UCSD-AML1 (cell line): ENCODE measurements at regions not wholly inside any gene's neighbourhood (a gene's known extent, or its start where the extent isn't known, plus 50 kb on each side); places are given as distances from the start of the nearest gene placed in this dataset.

Experiments used
- DNase-seq: peaks from one replicate; lab custom pipeline; 2025; ENCODE audit not compliant: unreplicated experiment; lab: John Stamatoyannopoulos, UW

- no peak for DNase-seq
Observed at GRCh38 chr3:107032111-107032510, 345.1 kb upstream of the CCDC54 start.

GRCh38 chr3:107034142-107034541 is 343.1 kb upstream of the CCDC54 start:
- no peak for DNase-seq

GRCh38 chr3:107035176-107035575 is 342.1 kb upstream of the CCDC54 start:
- no peak for DNase-seq

GRCh38 chr3:107044677-107045076 is 332.6 kb upstream of the CCDC54 start:
- DNase-seq, result no peak

GRCh38 chr3:107045791-107046190 is 331.4 kb upstream of the CCDC54 start:
- DNase-seq, result no peak

GRCh38 chr3:107055181-107055942 is 321.9 kb upstream of the CCDC54 start:
- DNase-seq, result no peak

GRCh38 chr3:107061466-107061865 is 315.8 kb upstream of the CCDC54 start:
- no peak for DNase-seq

- no peak for DNase-seq
Observed at GRCh38 chr3:107062310-107062709, 314.9 kb upstream of the CCDC54 start.

- no peak for DNase-seq
Observed at GRCh38 chr3:107062787-107063186, 314.5 kb upstream of the CCDC54 start.

GRCh38 chr3:107063351-107063750 is 313.9 kb upstream of the CCDC54 start:
- DNase-seq, result no peak

GRCh38 chr3:107064405-107065060 is 312.7 kb upstream of the CCDC54 start:
- peak; percentile 12 for DNase-seq

- DNase-seq, result no peak
Observed at GRCh38 chr3:107065094-107065861, 312.0 kb upstream of the CCDC54 start.

- no peak for DNase-seq
Observed at GRCh38 chr3:107067421-107067820, 309.8 kb upstream of the CCDC54 start.

- no peak for DNase-seq
Observed at GRCh38 chr3:107068980-107069379, 308.3 kb upstream of the CCDC54 start.

- DNase-seq, result no peak
Observed at GRCh38 chr3:107076946-107077345, 300.3 kb upstream of the CCDC54 start.

GRCh38 chr3:107077391-107077790 is 299.8 kb upstream of the CCDC54 start:
- DNase-seq, result no peak

- no peak for DNase-seq
Observed at GRCh38 chr3:107082527-107082926, 294.7 kb upstream of the CCDC54 start.

GRCh38 chr3:107085261-107085660 is 292.0 kb upstream of the CCDC54 start:
- DNase-seq, result no peak

- DNase-seq, result no peak
Observed at GRCh38 chr3:107092121-107092520, 285.1 kb upstream of the CCDC54 start.

GRCh38 chr3:107098864-107099263 is 278.4 kb upstream of the CCDC54 start:
- DNase-seq, result no peak

- no peak for DNase-seq
Observed at GRCh38 chr3:107100137-107100536, 277.1 kb upstream of the CCDC54 start.

GRCh38 chr3:107100573-107100972 is 276.7 kb upstream of the CCDC54 start:
- no peak for DNase-seq
